ENCODE measurements at regions not wholly inside any gene's neighbourhood (a gene's known extent, or its start where the extent isn't known, plus 50 kb on each side); places are given as distances from the start of the nearest gene placed in this dataset.

- DNase-seq (ENCODE audit: low read depth, low spot score), result no peak
Measured at GRCh38 chr11:106216281-106216680, 138.8 kb downstream of the AASDHPPT start.

- DNase-seq (ENCODE audit: low read depth, low spot score), result no peak
Measured at GRCh38 chr11:106217456-106217855, 140.0 kb downstream of the AASDHPPT start.

- no peak for DNase-seq (ENCODE audit: low read depth, low spot score)
Measured at GRCh38 chr11:106218106-106218505, 140.6 kb downstream of the AASDHPPT start.

GRCh38 chr11:106222626-106223025, 145.2 kb downstream of the AASDHPPT start:
- no peak for DNase-seq (ENCODE audit: low read depth, low spot score)

- no peak for DNase-seq (ENCODE audit: low read depth, low spot score)
Measured at GRCh38 chr11:106224172-106224571, 146.7 kb downstream of the AASDHPPT start.

- no peak for DNase-seq (ENCODE audit: low read depth, low spot score)
Measured at GRCh38 chr11:106228996-106229395, 151.5 kb downstream of the AASDHPPT start.

- no peak for DNase-seq (ENCODE audit: low read depth, low spot score)
Measured at GRCh38 chr11:106231591-106231990, 154.1 kb downstream of the AASDHPPT start.

GRCh38 chr11:106233191-106233590, 155.7 kb downstream of the AASDHPPT start:
- DNase-seq (ENCODE audit: low read depth, low spot score), result no peak

- DNase-seq (ENCODE audit: low read depth, low spot score), result no peak
Measured at GRCh38 chr11:106234794-106235193, 157.3 kb downstream of the AASDHPPT start.

- DNase-seq (ENCODE audit: low read depth, low spot score), result no peak
Measured at GRCh38 chr11:106236295-106236694, 158.8 kb downstream of the AASDHPPT start.

GRCh38 chr11:106238704-106239360, 161.4 kb downstream of the AASDHPPT start:
- no peak for DNase-seq (ENCODE audit: low read depth, low spot score)

GRCh38 chr11:106241601-106242257, 164.3 kb downstream of the AASDHPPT start:
- no peak for DNase-seq (ENCODE audit: low read depth, low spot score)

GRCh38 chr11:106242718-106243415, 165.4 kb downstream of the AASDHPPT start:
- DNase-seq (ENCODE audit: low read depth, low spot score), result no peak

- DNase-seq (ENCODE audit: low read depth, low spot score), result no peak
Measured at GRCh38 chr11:106246495-106246894, 169.0 kb downstream of the AASDHPPT start.

- DNase-seq (ENCODE audit: low read depth, low spot score), result peak; percentile 4
Measured at GRCh38 chr11:106249617-106250239, 172.3 kb downstream of the AASDHPPT start.

GRCh38 chr11:106262852-106263251, 185.4 kb downstream of the AASDHPPT start:
- DNase-seq (ENCODE audit: low read depth, low spot score), result no peak

GRCh38 chr11:106263527-106263926, 186.1 kb downstream of the AASDHPPT start:
- DNase-seq (ENCODE audit: low read depth, low spot score), result no peak

- DNase-seq (ENCODE audit: low read depth, low spot score), result no peak
Measured at GRCh38 chr11:106271086-106271485, 193.6 kb downstream of the AASDHPPT start.

GRCh38 chr11:106271686-106272085, 194.2 kb downstream of the AASDHPPT start:
- DNase-seq (ENCODE audit: low read depth, low spot score), result no peak

GRCh38 chr11:106275151-106275550, 197.7 kb downstream of the AASDHPPT start:
- no peak for DNase-seq (ENCODE audit: low read depth, low spot score)

GRCh38 chr11:106276126-106276525, 198.7 kb downstream of the AASDHPPT start:
- no peak for DNase-seq (ENCODE audit: low read depth, low spot score)

GRCh38 chr11:106276859-106277436, 199.5 kb downstream of the AASDHPPT start:
- peak; percentile 64 for DNase-seq (ENCODE audit: low read depth, low spot score)

All from ELF-1 (cell line).